T-helper 2 cell treated with Interferon-gamma antibody and Interleukin-4, amounts not matched to agents 100 ng/mL and 5 ng/mL, for 36 hours (primary cell): ENCODE measurements at regions not wholly inside any gene's neighbourhood (a gene's known extent, or its start where the extent isn't known, plus 50 kb on each side); places are given as distances from the start of the nearest gene placed in this dataset.

Experiments used
- intact Hi-C: fragments of 100-400 bp; cut with micrococcal nuclease; formaldehyde crosslinking; loops from one replicate; pipeline ENCODE4 v1.15.1; 2023

- intact Hi-C loops, result no loop called here
Observed at GRCh38 chr6:4620284-4621151, 155.7 kb upstream of the CDYL start.

- intact Hi-C loops, result no loop called here
Observed at GRCh38 chr6:4616311-4616710, 159.9 kb upstream of the CDYL start.

- intact Hi-C loops, result no loop called here
Observed at GRCh38 chr6:4615891-4616290, 160.3 kb upstream of the CDYL start.

- intact Hi-C loops, result no loop called here
Observed at GRCh38 chr6:4615231-4615630, 161.0 kb upstream of the CDYL start.

- intact Hi-C loops, result no loop called here
Observed at GRCh38 chr6:4614637-4615036, 161.6 kb upstream of the CDYL start.

GRCh38 chr6:4613795-4614194 lies 162.4 kb upstream of the CDYL start:
- intact Hi-C loops, result no loop called here

- intact Hi-C loops, result no loop called here
Observed at GRCh38 chr6:4613381-4613780, 162.8 kb upstream of the CDYL start.

GRCh38 chr6:4612636-4613171 lies 163.5 kb upstream of the CDYL start:
- intact Hi-C loops, result no loop called here

- intact Hi-C loops, result no loop called here
Observed at GRCh38 chr6:4611429-4612129, 164.6 kb upstream of the CDYL start.

GRCh38 chr6:4610256-4610655 lies 165.9 kb upstream of the CDYL start:
- intact Hi-C loops, result no loop called here

GRCh38 chr6:4608361-4609115 lies 167.7 kb upstream of the CDYL start:
- intact Hi-C loops, result no loop called here

- intact Hi-C loops, result no loop called here
Observed at GRCh38 chr6:4607793-4608192, 168.4 kb upstream of the CDYL start.

GRCh38 chr6:4606821-4607704 lies 169.1 kb upstream of the CDYL start:
- intact Hi-C loops, result no loop called here

GRCh38 chr6:4606016-4606415 lies 170.2 kb upstream of the CDYL start:
- intact Hi-C loops, result no loop called here

GRCh38 chr6:4603856-4604369 lies 172.3 kb upstream of the CDYL start:
- intact Hi-C loops, result no loop called here

GRCh38 chr6:4603291-4603690 lies 172.9 kb upstream of the CDYL start:
- intact Hi-C loops, result no loop called here

- intact Hi-C loops, result no loop called here
Observed at GRCh38 chr6:4599924-4600323, 176.3 kb upstream of the CDYL start.

GRCh38 chr6:4598384-4598995 lies 177.7 kb upstream of the CDYL start:
- intact Hi-C loops, result no loop called here

GRCh38 chr6:4593951-4594350 lies 182.3 kb upstream of the CDYL start:
- intact Hi-C loops, result no loop called here

- intact Hi-C loops, result no loop called here
Observed at GRCh38 chr6:4592026-4592425, 184.2 kb upstream of the CDYL start.
